SK-N-MC (cell line): ENCODE measurements at regions not wholly inside any gene's neighbourhood (a gene's known extent, or its start where the extent isn't known, plus 50 kb on each side); places are given as distances from the start of the nearest gene placed in this dataset.

Experiments used
- DNase-seq: peaks from one replicate; pipeline ENCODE4 v3.0.0-alpha.2; 2011; ENCODE audit warnings: low read depth, low spot score
- H3K27ac ChIP-seq: fragments of 200-600 bp; sonication (generic); 2 replicates; pipeline ENCODE4 v1.5.1; 2016; ENCODE audit warnings: mixed run types
- H3K36me3 ChIP-seq: fragments of 200-600 bp; sonication (generic); 2 replicates; pipeline ENCODE4 v1.6.1; 2017; ENCODE audit warnings: antibody characterized with exemption, low read length, mixed read lengths; ENCODE audit not compliant: insufficient read depth
- H3K4me3 ChIP-seq: fragments of 200-600 bp; sonication (generic); 2 replicates; pipeline ENCODE4 v1.5.1; 2016
- H3K9ac ChIP-seq: fragments of 200-600 bp; sonication (generic); 2 replicates; pipeline ENCODE4 v1.8.0; 2017; ENCODE audit warnings: mixed run types, mixed read lengths; ENCODE audit not compliant: insufficient read length
- H3K9me3 ChIP-seq: fragments of 200-600 bp; sonication (generic); 2 replicates; pipeline ENCODE4 v1.6.1; 2017; ENCODE audit warnings: low read depth, mild to moderate bottlenecking, antibody characterized with exemption, low read length, moderate library complexity, mixed read lengths
- EZH2 ChIP-seq: fragments of 200-600 bp; sonication (generic); IDR thresholded peaks from one replicate; pipeline ENCODE4 v1.6.1; 2017; ENCODE audit warnings: antibody characterized with exemption
- FOXP2 ChIP-seq: optimal IDR thresholded peaks from 2 replicates; pipeline ENCODE3; 2011; ENCODE audit warnings: mild to moderate bottlenecking, moderate library complexity; ENCODE audit not compliant: insufficient read depth; ENCODE audit errors: extremely low read length, control extremely low read depth
- POLR2AphosphoS5 ChIP-seq: IDR thresholded peaks from 2 replicates; pipeline ENCODE4 v1.6.1; 2012; ENCODE audit warnings: mild to moderate bottlenecking, low read depth, low read length, borderline replicate concordance

DNA sequence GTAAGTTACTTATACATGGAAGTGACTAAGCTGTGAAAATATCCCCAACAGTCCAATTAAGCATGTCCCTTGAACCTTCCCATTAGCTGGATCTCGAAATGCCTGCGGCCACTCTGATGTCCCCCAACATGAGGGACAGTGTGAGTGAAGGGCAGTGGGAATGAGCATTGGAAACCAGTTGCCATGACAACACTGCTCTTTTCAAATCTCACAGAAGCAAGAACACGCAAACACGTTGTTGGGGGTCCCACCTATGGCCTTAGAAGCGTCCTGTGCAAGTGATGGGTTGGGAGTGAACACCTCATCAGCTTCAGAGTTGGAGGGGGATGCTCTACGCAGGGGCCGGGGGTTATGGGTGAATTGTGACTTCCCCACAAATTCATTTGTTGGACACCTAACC, 205.9 kb downstream of the NXNL2 start:
- H3K9me3 ChIP-seq = no peaks in the 10 kb centered on the region
- TF ChIP-seq FOXP2 (no peak), EZH2 (no peak), POLR2AphosphoS5 (no peak)
- H3K4me3 ChIP-seq = no peak overlapping the region
- H3K27ac ChIP-seq = 0 out of 2 replicates have a peak overlapping the region, but pooled peaks have one; percentile 15
- DNase-seq = no peak
- no peaks in the 10 kb centered on the region for H3K36me3 ChIP-seq
- H3K9ac ChIP-seq = no peak overlapping the region

DNA sequence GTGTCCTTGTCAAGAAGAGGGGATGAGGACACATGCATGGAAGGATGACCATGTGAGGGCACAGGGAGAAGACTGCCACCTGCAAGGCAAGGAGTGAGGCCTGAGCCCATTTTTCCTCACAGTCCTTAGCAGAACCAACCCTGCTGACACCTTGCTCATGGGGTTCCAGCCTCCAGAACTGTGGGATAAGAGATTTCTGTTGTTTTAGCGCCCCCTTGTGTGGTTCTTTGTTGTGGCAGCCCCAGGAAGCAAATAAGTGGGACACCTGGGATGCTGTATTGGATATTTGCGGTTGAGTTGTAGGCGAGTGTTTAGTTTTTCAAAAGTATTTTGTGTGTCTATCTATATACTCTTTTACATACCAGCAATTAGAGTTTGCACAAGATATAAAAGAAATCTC, 206.4 kb downstream of the NXNL2 start:
- Histone ChIP-seq H3K9me3 (no peaks in the 10 kb centered on the region), H3K9ac (no peak overlapping the region), H3K4me3 (no peak overlapping the region), H3K27ac (no peak overlapping the region), H3K36me3 (no peaks in the 10 kb centered on the region)
- no peak for DNase-seq
- TF ChIP-seq POLR2AphosphoS5 (no peak), FOXP2 (no peak), EZH2 (no peak)

DNA sequence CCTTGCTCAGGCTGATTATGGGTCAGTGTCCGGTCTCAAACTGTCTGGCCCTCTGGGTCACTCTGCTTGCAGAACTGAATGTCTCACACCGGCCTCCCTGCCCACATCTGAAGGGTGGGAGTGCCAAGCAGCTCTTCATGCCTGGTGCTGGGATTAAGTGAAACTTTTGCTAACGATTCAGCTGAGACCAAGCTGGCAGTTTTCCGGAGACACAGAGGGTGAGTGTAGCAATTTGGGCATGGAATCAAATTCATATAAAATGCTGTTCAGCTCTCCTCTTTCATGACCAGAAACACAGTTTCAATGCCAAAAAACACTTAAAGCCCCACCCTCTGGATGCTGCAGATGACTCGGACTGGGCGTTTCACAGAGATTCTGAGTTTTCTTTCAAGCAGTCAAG, 207.5 kb downstream of the NXNL2 start:
- Histone ChIP-seq H3K4me3 (no peak overlapping the region), H3K9ac (no peak overlapping the region), H3K36me3 (no peaks in the 10 kb centered on the region), H3K27ac (no peak overlapping the region), H3K9me3 (no peaks in the 10 kb centered on the region)
- no peak for DNase-seq
- no peak for TF ChIP-seq POLR2AphosphoS5
- no peak for TF ChIP-seq FOXP2
- TF ChIP-seq EZH2 = no peak

DNA sequence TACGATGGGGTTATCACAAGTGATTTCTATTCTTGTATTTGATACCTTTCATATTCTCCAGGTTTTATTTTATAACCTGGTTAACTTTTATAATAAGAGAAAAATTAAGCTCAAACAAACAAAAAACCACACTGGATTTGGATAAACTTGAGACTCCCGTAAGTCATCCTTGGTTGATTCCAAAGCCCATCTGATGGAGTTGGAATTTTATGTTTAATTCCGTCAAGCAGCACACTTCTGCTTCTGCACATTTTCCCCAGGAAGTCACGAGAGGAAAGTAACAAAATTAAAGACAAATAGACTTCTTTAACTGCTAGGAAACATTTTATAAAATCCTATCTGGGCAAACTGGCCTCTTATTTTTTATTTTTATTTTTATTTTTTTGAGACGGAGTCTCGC, 207.9 kb downstream of the NXNL2 start:
- Histone ChIP-seq H3K27ac (no peak overlapping the region), H3K4me3 (no peak overlapping the region), H3K9ac (no peak overlapping the region), H3K9me3 (no peaks in the 10 kb centered on the region), H3K36me3 (no peaks in the 10 kb centered on the region)
- TF ChIP-seq EZH2 (no peak), FOXP2 (no peak), POLR2AphosphoS5 (no peak)
- DNase-seq = no peak

DNA sequence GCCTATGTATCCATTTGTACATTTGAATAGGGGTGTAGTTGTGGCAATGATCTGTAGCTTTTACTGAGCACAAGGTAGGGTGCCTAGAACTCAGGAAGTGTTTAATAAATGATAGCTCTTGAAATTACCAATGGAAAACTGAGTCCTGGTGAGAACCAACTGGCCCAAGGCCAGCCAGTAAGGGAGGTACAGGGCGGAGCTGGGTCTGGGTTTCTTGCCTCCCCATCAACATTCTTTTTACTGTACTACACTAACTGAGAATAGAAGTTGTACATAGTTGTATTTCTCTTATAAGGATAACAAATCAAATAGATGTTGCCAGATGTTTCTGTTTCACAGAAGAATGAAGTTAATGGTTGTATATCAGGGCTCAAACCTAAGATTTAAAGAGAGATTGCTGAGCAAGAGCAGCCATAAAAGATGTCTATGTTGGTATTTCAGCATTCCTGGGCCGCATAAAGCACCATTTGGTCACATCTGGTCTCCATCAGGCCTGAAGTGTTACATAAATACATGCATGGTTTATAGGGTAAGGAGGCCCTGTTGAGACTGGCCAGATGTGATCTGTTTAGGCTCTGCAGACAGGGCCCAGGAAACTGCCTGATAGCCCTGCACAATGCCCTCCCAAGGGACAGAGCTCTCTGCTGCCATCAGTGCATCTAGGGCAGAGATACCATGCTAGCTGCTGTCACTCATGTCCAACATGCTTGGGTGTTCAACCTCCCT, 210.5 kb downstream of the NXNL2 start:
- no peaks in the 10 kb centered on the region for H3K9me3 ChIP-seq
- H3K27ac ChIP-seq = peak overlapping the region; percentile 74
- no peaks in the 10 kb centered on the region for H3K36me3 ChIP-seq
- TF ChIP-seq POLR2AphosphoS5 (no peak; the same call in 1 of the 2 replicates), FOXP2 (no peak), EZH2 (no peak)
- DNase-seq = no peak
- H3K9ac ChIP-seq = no peak overlapping the region
- no peak overlapping the region for H3K4me3 ChIP-seq

DNA sequence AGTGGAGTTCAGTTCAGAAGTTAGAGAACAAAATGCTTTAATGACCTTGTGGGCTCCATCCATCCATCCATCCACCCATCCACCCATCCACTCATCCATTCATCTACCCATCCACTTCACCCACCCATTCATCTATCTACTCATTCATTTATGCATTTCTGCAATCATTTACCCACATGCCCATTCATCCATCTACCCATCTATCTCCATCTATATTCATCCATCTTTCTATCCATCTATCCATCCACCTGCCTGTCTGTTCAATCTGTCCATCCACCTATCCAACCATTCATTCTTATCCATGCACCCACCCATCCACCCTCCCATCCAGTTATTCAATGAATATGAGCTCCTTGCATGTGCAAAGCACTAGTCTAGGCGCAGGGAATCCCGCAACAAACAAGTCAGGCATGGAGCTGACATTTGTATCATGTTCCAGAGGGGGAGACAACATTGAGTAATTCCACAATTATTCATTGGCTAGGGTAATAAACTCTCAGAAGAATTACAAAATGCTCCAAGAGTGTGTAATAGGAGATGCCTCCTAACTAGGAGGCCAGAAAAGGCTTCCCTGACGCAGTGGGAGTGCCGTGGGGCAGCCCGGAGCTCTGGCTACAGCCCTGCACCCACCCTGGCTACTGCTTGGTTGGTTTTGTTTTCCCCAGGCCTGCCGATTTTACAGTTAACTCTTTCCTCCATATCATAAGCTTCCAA, 211.2 kb downstream of the NXNL2 start:
- H3K36me3 ChIP-seq = no peaks in the 10 kb centered on the region
- peak overlapping the region; percentile 74 for H3K27ac ChIP-seq
- no peak for DNase-seq
- H3K4me3 ChIP-seq = peak overlapping the region; percentile 42; the same call in 1 of the 2 replicates
- TF ChIP-seq EZH2 (no peak), FOXP2 (no peak), POLR2AphosphoS5 (no peak)
- peak overlapping the region; percentile 51 for H3K9ac ChIP-seq
- H3K9me3 ChIP-seq = no peaks in the 10 kb centered on the region

DNA sequence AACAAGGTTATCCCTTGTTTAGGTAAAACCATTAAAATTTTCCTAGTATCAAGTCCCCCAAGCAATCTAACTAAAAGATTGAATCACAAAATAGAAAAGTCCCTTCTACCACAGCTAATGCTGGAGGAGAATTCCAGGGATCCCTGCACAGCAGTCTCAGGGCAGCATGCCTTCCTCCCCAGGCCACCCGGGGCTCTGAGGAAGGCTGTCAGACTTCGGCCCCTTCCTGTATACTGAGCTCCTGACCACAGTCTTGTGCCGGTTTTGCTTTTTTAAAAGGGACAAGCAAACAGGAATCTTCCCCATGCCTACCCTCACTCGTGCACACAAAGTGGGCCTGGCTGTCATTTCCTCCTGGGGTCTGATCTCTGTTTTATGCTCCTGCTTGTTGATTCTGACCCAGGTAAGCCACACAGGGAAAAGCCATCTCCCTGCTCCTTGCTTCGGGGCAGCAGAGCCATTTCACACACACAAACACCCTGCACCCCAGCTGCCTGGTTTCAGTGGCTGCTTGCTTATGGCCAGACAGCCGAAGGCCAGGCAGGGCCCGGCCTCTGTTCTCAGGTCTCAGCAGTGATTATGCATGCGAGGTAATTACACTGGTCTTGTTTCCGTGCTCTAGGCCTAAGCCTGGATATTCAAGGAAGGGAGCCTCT, 211.9 kb downstream of the NXNL2 start:
- peak overlapping the region; percentile 74 for H3K27ac ChIP-seq
- no peaks in the 10 kb centered on the region for H3K9me3 ChIP-seq
- peak overlapping the region; percentile 42; the same call in 1 of the 2 replicates for H3K4me3 ChIP-seq
- DNase-seq = no peak
- H3K9ac ChIP-seq = peak overlapping the region; percentile 51
- no peak for TF ChIP-seq POLR2AphosphoS5
- no peak for TF ChIP-seq EZH2
- TF ChIP-seq FOXP2 = no peak
- H3K36me3 ChIP-seq = no peaks in the 10 kb centered on the region

DNA sequence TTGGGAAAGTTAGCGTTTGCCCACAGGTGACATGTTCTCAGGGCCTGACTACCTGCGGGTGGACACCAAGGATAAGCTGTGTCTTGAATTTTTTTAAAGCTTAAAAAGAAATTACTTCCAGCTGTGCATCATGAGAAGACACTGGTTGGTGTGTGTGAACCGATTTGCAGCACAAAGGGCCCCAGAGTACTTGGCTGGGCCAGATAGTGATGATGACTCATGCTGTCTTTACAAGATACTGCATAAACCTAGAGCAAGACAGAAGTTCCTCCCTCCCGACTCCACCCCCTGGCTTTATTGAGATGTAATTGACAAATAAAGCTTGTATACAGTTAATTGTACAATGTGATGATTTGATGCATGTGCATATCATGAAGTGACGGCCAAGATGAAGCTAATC, 212.8 kb downstream of the NXNL2 start:
- TF ChIP-seq FOXP2 (no peak), POLR2AphosphoS5 (no peak), EZH2 (no peak)
- H3K9me3 ChIP-seq = no peaks in the 10 kb centered on the region
- no peaks in the 10 kb centered on the region for H3K36me3 ChIP-seq
- peak overlapping the region; percentile 74 for H3K27ac ChIP-seq
- H3K4me3 ChIP-seq = no peak overlapping the region
- no peak overlapping the region for H3K9ac ChIP-seq
- DNase-seq = no peak
